Panc1 (cell line): ENCODE measurements at regions not wholly inside any gene's neighbourhood (a gene's known extent, or its start where the extent isn't known, plus 50 kb on each side); places are given as distances from the start of the nearest gene placed in this dataset.

ENCODE experiments used
- CTCF ChIP-seq: fragments of 450-650 bp; IDR thresholded peaks from 2 replicates; pipeline ENCODE4 v1.5.1; 2017; ENCODE audit warnings: mild to moderate bottlenecking
- POLR2AphosphoS5 ChIP-seq: IDR thresholded peaks from 2 replicates; pipeline ENCODE4 v1.6.1; 2012; ENCODE audit warnings: mild to moderate bottlenecking, low read depth, low read length, moderate library complexity

DNA sequence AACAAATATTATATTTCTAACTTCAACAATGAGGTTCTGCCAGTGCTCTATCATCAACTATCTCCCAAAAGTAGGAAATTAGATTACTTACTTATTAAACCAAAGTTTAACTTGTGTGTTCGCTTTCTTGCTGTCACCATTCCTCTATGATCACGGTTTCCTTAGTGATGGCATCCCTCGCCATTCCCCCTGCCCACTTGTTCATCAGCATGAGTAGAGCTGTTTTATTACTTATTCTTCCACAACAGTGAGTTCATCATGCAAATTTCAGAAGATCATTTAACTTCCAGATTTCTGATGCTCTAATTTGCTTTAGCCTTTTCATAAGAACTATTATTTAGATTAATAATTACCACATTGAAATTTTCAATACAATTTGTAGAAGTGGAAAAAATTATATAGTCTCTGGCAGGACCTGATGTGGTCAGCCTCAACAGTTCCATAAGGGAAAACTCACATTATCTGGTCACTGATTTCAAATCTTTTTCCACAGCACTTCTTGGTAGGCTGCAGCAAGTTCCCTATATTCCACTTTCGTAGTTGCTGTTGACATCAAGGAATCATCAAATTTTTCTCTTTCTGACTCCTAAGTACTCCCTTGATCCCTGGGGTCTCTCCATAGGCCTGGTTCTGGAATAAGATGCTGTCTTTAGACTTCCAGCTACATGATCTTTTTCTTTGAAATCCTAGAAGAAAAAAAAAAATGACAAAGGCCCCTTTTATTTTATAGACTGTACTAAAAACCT lies 174.6 kb downstream of the RASSF9 start:
- no peak for TF ChIP-seq CTCF
- TF ChIP-seq POLR2AphosphoS5, result no peak
